Endothelial cell of umbilical vein (primary cell): ENCODE measurements at regions not wholly inside any gene's neighbourhood (a gene's known extent, or its start where the extent isn't known, plus 50 kb on each side); places are given as distances from the start of the nearest gene placed in this dataset.

Experiments
- BruUV-seq: library from RNA; stranded (reverse); fragments of 400-500 nt; replicated peaks from 2 replicates; lab custom pipeline; 2021; lab: Mats Ljungman, UMichigan
- CTCF ChIA-PET: fragments of 300-600, 350-600 bp; sonication (Branson Sonifier 250); formaldehyde crosslinking; loops from one replicate; lab custom pipeline; 2021; ENCODE audit warnings: antibody characterized with exemption, inconsistent platforms; lab: Charles Lee
- POLR2A ChIA-PET: fragments of 300-600, 350-600 bp; sonication (Branson Sonifier 250); formaldehyde crosslinking; loops from one replicate; lab custom pipeline; 2021; ENCODE audit warnings: antibody characterized with exemption, inconsistent platforms; lab: Charles Lee
- DNase-seq: peaks from one replicate; pipeline ENCODE4 v3.0.0-alpha.2; 2011; ENCODE audit warnings: low read depth, low spot score
- FAIRE-seq: peaks from 2 replicates; lab custom pipeline; 2011; peaks lifted over from hg19 to GRCh38; lab: Jason Lieb, UNC
- H2AFZ ChIP-seq: 2 replicates; pipeline ENCODE4 v1.6.0; 2012; ENCODE audit warnings: low read depth, low read length, control low read depth, inconsistent platforms
- H3K27ac ChIP-seq: 2 replicates; pipeline ENCODE4 v1.5.1; 2011; ENCODE audit warnings: low read depth, mild to moderate bottlenecking, control low read depth, low read length, moderate library complexity; ENCODE audit not compliant: insufficient read depth
- H3K27me3 ChIP-seq, 2 experiments: 2 replicates each; pipeline versions ENCODE4 v1.6.0 to v1.6.1; 2011; ENCODE audit warnings: low read length in 2 of 2, mixed read lengths in 1 of 2; ENCODE audit not compliant: control insufficient read depth in 2 of 2, insufficient read depth in 2 of 2
- H3K36me3 ChIP-seq, 2 experiments: 2 replicates in 1 of 2; 3 replicates in 1 of 2; pipeline ENCODE4 v1.5.1; 2011; ENCODE audit warnings: low read length in 2 of 2, mild to moderate bottlenecking in 1 of 2, moderate library complexity in 1 of 2; ENCODE audit not compliant: control insufficient read depth in 2 of 2, insufficient read depth in 2 of 2; ENCODE audit errors: extremely low read depth in 1 of 2
- H3K4me1 ChIP-seq: 3 replicates; pipeline ENCODE4 v1.5.1; 2011; ENCODE audit warnings: mild to moderate bottlenecking, low read length; ENCODE audit not compliant: control insufficient read depth, insufficient read depth; ENCODE audit errors: extremely low read depth
- H3K4me2 ChIP-seq: 2 replicates; pipeline ENCODE4 v1.6.1; 2011; ENCODE audit warnings: low read length, control low read depth, mixed read lengths; ENCODE audit not compliant: insufficient read depth
- H3K4me3 ChIP-seq, 3 experiments: fragments of 200-600 bp in 1 of 3; sonication (generic), shearing (Covaris generic) in 1 of 3; replicated peaks in 1 of 3; 2 replicates each; pipeline ENCODE4 v1.5.1; 2011 to 2016; ENCODE audit warnings: control low read depth in 3 of 3, low read length in 3 of 3, mild to moderate bottlenecking in 2 of 3, inconsistent platforms in 1 of 3, low read depth in 1 of 3, moderate library complexity in 1 of 3; ENCODE audit not compliant: insufficient read depth in 1 of 3
- H3K79me2 ChIP-seq: 2 replicates; pipeline ENCODE4 v1.6.0; 2012; ENCODE audit warnings: low read length, inconsistent platforms; ENCODE audit not compliant: control insufficient read depth, insufficient read depth
- H3K9ac ChIP-seq: replicated peaks from 2 replicates; pipeline ENCODE3; 2011; ENCODE audit warnings: low read length, control low read depth; ENCODE audit not compliant: insufficient read depth; ENCODE audit errors: extremely low read depth
- H3K9me1 ChIP-seq: replicated peaks from 3 replicates; pipeline ENCODE4 v1.6.0; 2011; ENCODE audit warnings: mild to moderate bottlenecking, low read length; ENCODE audit not compliant: control insufficient read depth, insufficient read depth; ENCODE audit errors: extremely low read depth
- H3K9me3 ChIP-seq: replicated peaks from 2 replicates; pipeline ENCODE4 v1.5.1; 2012; ENCODE audit warnings: low read length, inconsistent platforms; ENCODE audit not compliant: control insufficient read depth, insufficient read depth
- H4K20me1 ChIP-seq: replicated peaks from 2 replicates; pipeline ENCODE3; 2011; ENCODE audit warnings: mild to moderate bottlenecking, low read length; ENCODE audit not compliant: control insufficient read depth, insufficient read depth; ENCODE audit errors: extremely low read depth
- EZH2 ChIP-seq: IDR thresholded peaks from 2 replicates; pipeline ENCODE4 v1.6.1; 2012; ENCODE audit warnings: borderline replicate concordance, low read depth, mild to moderate bottlenecking, moderate library complexity, low read length, inconsistent platforms; ENCODE audit not compliant: severe bottlenecking
- FOS ChIP-seq: IDR thresholded peaks from 2 replicates; pipeline ENCODE4 v1.6.1; 2011; ENCODE audit warnings: mild to moderate bottlenecking, low read length, moderate library complexity, borderline replicate concordance; ENCODE audit not compliant: insufficient read depth
- GATA2 ChIP-seq: IDR thresholded peaks from 2 replicates; pipeline ENCODE4 v1.7.0; 2011; ENCODE audit warnings: low read depth, mild to moderate bottlenecking, moderate library complexity, mixed read lengths, low read length; ENCODE audit not compliant: insufficient read length, insufficient read depth
- JUN ChIP-seq: IDR thresholded peaks from 2 replicates; pipeline ENCODE4 v1.6.1; 2011; ENCODE audit warnings: borderline replicate concordance, low read depth; ENCODE audit not compliant: insufficient read length, insufficient read depth
- MYC ChIP-seq: IDR thresholded peaks from one replicate; pipeline ENCODE4 v1.6.1; 2011; ENCODE audit warnings: mild to moderate bottlenecking, low read depth, low read length
- POLR2A ChIP-seq: IDR thresholded peaks from 2 replicates; pipeline ENCODE4 v1.6.1; 2012; ENCODE audit warnings: low read depth, mild to moderate bottlenecking, control low read depth, low read length
- POLR2AphosphoS5 ChIP-seq: IDR thresholded peaks from 2 replicates; pipeline ENCODE4 v1.6.1; 2012; ENCODE audit warnings: low read depth, mild to moderate bottlenecking, control low read depth, low read length, moderate library complexity; ENCODE audit not compliant: insufficient read depth
- dilution Hi-C: fragments of 300-500 bp; cut with MboI; formaldehyde crosslinking; loops from one replicate; pipeline ENCODE4 v1.15.0; 2019; ENCODE audit warnings: low sequenced_read_pairs; ENCODE audit not compliant: extremely low pct_ligation_motif_present
- intact Hi-C: fragments of 100-400 bp; cut with micrococcal nuclease; formaldehyde crosslinking; loops from one replicate; pipeline ENCODE4 v1.10.0; 2022
- TF ChIP-seq, protein P1 (sequence below), 2 donors: IDR thresholded peaks; 1 replicate in 1 of 2; 2 replicates in 1 of 2; pipeline ENCODE4 v1.5.1; 2011; ENCODE audit warnings: low read length in 2 of 2, mild to moderate bottlenecking in 2 of 2, moderate library complexity in 2 of 2, control low read depth in 1 of 2, inconsistent platforms in 1 of 2, low read depth in 1 of 2; ENCODE audit not compliant: insufficient read depth in 1 of 2; ENCODE audit errors: extremely low read depth in 1 of 2
- TF ChIP-seq, protein P2 (sequence below): IDR thresholded peaks from 2 replicates; pipeline ENCODE4 v1.6.1; 2011; ENCODE audit not compliant: insufficient read depth, insufficient read length

DNA sequence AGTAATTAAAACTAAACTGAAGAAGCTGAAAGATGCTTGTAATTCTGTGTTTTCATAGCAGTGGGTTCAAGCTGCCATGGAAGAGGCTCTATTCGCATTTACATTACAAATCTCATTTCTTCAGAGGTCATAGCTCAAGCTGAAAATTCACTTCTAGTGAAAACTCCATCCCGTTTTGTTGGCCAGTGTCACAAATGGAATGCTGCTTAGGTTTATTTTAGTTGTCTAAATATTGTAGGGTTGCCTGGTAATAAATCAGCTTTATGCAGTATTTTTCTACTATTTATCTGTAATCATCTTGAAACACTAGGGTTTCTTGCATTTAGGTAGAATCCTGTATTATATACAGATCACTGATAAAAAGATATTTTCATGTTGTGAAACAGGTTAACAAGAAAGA lies 240.6 kb downstream of the PTBP2 start:
- dilution Hi-C loops = no loop called here
- no peaks in the 10 kb centered on the region for H3K9me3 ChIP-seq
- CTCF ChIA-PET = interaction anchor here (0.8 to 6.7 kb wide), 4 partner anchors 87 to 1086 kb away, joined by 3 to 122 read pairs (median 3); no protein-coding TSS in a partner anchor
- H3K9ac ChIP-seq = no peak overlapping the region
- no peak overlapping the region for H3K4me2 ChIP-seq
- POLR2A ChIA-PET = no interaction called here
- no peaks in the 10 kb centered on the region for H3K79me2 ChIP-seq
- H3K4me3 ChIP-seq = no peak overlapping the region
- no peaks in the 10 kb centered on the region for H3K9me1 ChIP-seq
- H3K4me1 ChIP-seq = no peaks in the 10 kb centered on the region
- H3K27me3 ChIP-seq = no peaks in the 10 kb centered on the region
- TF ChIP-seq FOS (no peak), POLR2A (no peak), EZH2 (no peak), GATA2 (no peak), POLR2AphosphoS5 (no peak), JUN (no peak), MYC (no peak)
- TF ChIP-seq, protein P1, sequence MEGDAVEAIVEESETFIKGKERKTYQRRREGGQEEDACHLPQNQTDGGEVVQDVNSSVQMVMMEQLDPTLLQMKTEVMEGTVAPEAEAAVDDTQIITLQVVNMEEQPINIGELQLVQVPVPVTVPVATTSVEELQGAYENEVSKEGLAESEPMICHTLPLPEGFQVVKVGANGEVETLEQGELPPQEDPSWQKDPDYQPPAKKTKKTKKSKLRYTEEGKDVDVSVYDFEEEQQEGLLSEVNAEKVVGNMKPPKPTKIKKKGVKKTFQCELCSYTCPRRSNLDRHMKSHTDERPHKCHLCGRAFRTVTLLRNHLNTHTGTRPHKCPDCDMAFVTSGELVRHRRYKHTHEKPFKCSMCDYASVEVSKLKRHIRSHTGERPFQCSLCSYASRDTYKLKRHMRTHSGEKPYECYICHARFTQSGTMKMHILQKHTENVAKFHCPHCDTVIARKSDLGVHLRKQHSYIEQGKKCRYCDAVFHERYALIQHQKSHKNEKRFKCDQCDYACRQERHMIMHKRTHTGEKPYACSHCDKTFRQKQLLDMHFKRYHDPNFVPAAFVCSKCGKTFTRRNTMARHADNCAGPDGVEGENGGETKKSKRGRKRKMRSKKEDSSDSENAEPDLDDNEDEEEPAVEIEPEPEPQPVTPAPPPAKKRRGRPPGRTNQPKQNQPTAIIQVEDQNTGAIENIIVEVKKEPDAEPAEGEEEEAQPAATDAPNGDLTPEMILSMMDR (IDR thresholded peaks at IDR 0.05; ENCODE audit: extremely low read depth in 1 of 2, insufficient read depth in 1 of 2, low read depth in 1 of 2, low read length in 2 of 2) = no peak
- TF ChIP-seq, protein P2, sequence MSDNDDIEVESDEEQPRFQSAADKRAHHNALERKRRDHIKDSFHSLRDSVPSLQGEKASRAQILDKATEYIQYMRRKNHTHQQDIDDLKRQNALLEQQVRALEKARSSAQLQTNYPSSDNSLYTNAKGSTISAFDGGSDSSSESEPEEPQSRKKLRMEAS = no peak
- BruUV-seq = no TSS peak
- no peaks in the 10 kb centered on the region for H3K36me3 ChIP-seq
- no peak overlapping the region for H3K27ac ChIP-seq
- intact Hi-C loops = loop anchor here (10.0 kb wide), 1 partner anchor 173 kb away; no protein-coding TSS in a partner anchor
- no peak for FAIRE-seq
- no peaks in the 10 kb centered on the region for H4K20me1 ChIP-seq
- no peak for DNase-seq
- H2AFZ ChIP-seq = no peak overlapping the region
